Activated B cell treated with CpG ODN at 0.5 μM for 24 hours (primary cell): ENCODE measurements at regions not wholly inside any gene's neighbourhood (a gene's known extent, or its start where the extent isn't known, plus 50 kb on each side); places are given as distances from the start of the nearest gene placed in this dataset.

Source experiments
- ATAC-seq: fragments of 200-7000 bp; cut with Tn5 transposase; one replicate; pipeline ENCODE4 v1.10.0; 2021; ENCODE audit warnings: low read depth, mild to moderate bottlenecking, moderate library complexity
- CTCF ChIA-PET: fragments of 350-600 bp; sonication (Branson Sonifier 250); formaldehyde crosslinking; loops from one replicate; lab custom pipeline; 2021; ENCODE audit warnings: antibody characterized with exemption; lab: Charles Lee
- POLR2A ChIA-PET: fragments of 350-600 bp; sonication (Branson Sonifier 250); formaldehyde crosslinking; loops from one replicate; lab custom pipeline; 2021; ENCODE audit warnings: antibody characterized with exemption; lab: Charles Lee
- DNase-seq: peaks from one replicate; pipeline ENCODE4 v3.0.0; 2022
- H3K27ac Mint-ChIP-seq: one replicate; pipeline ENCODE4 v1.8.0; 2020; ENCODE audit warnings: mixed read lengths
- H3K27me3 Mint-ChIP-seq: one replicate; pipeline ENCODE4 v1.8.0; 2021; ENCODE audit warnings: mixed read lengths
- H3K36me3 Mint-ChIP-seq: one replicate; pipeline ENCODE4 v1.8.0; 2021; ENCODE audit warnings: low read depth, mixed read lengths
- H3K4me1 Mint-ChIP-seq: one replicate; pipeline ENCODE4 v1.8.0; 2021; ENCODE audit warnings: mixed read lengths
- H3K4me3 Mint-ChIP-seq: one replicate; pipeline ENCODE4 v1.8.0; 2020; ENCODE audit warnings: mild to moderate bottlenecking, mixed read lengths
- H3K9me3 Mint-ChIP-seq: one replicate; pipeline ENCODE4 v1.8.0; 2020; ENCODE audit warnings: mixed read lengths
- CTCF ChIP-seq: fragments of 200-600 bp; IDR thresholded peaks from one replicate; pipeline ENCODE4 v1.8.0; 2022; ENCODE audit warnings: antibody characterized with exemption, mild to moderate bottlenecking
- intact Hi-C: fragments of 100-400 bp; cut with micrococcal nuclease; formaldehyde crosslinking; loops from one replicate; pipeline ENCODE4 v1.15.1; 2024

- DNase-seq (no peak), ATAC-seq (no peak)
- no peak for TF ChIP-seq CTCF
- no peaks in the 10 kb centered on the region for H3K36me3 Mint-ChIP-seq
- no peaks in the 10 kb centered on the region for H3K4me1 Mint-ChIP-seq
- ChIA-PET POLR2A (no interaction called here), CTCF (no interaction called here)
- H3K9me3 Mint-ChIP-seq, result peaks cover 14% of the 10 kb centered on the region
- no peaks in the 10 kb centered on the region for H3K27me3 Mint-ChIP-seq
- intact Hi-C loops, result no loop called here
- no peak overlapping the region for H3K27ac Mint-ChIP-seq
- no peak overlapping the region for H3K4me3 Mint-ChIP-seq
Observed at GRCh38 chr3:180538493-180538892, 63.5 kb upstream of the TTC14 start.

DNA sequence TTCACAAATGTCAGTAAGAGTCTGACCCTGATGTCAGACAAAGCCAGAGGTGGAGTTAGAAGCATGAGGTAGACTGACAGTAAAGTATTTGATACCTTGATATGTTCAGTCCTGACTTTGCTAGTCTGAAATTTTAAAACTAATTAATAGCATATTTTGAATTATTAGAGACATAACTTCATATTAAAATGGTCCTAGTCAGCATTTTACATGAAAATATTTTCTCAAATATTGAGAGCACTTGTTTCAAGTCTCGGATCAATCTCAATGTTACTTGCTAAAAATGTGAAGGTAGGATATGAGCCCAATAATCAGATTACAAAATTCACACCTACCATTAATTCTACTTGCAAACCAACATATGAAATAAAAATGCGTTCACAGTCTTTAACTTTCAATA, 58.1 kb upstream of the TTC14 start:
- ATAC-seq (no peak), DNase-seq (no peak)
- Mint-ChIP-seq H3K4me1 (no peaks in the 10 kb centered on the region), H3K27ac (no peak overlapping the region), H3K36me3 (no peaks in the 10 kb centered on the region), H3K4me3 (no peak overlapping the region), H3K9me3 (peaks cover 5% of the 10 kb centered on the region), H3K27me3 (no peaks in the 10 kb centered on the region)
- TF ChIP-seq CTCF, result no peak
- CTCF ChIA-PET, result no interaction called here
- intact Hi-C loops, result no loop called here
- POLR2A ChIA-PET, result no interaction called here

- TF ChIP-seq CTCF, result no peak
- DNase-seq, result no peak
- Mint-ChIP-seq H3K27ac (no peak overlapping the region), H3K27me3 (no peaks in the 10 kb centered on the region), H3K4me3 (no peak overlapping the region), H3K4me1 (no peaks in the 10 kb centered on the region), H3K36me3 (no peaks in the 10 kb centered on the region), H3K9me3 (no peaks in the 10 kb centered on the region)
- POLR2A ChIA-PET, result no interaction called here
- ATAC-seq, result no peak
- intact Hi-C loops, result no loop called here
- CTCF ChIA-PET, result no interaction called here
Observed at GRCh38 chr3:180546863-180547262, 55.1 kb upstream of the TTC14 start.

- no peak overlapping the region for H3K27ac Mint-ChIP-seq
- no peaks in the 10 kb centered on the region for H3K9me3 Mint-ChIP-seq
- no peak for TF ChIP-seq CTCF
- no peak overlapping the region for H3K4me3 Mint-ChIP-seq
- POLR2A ChIA-PET, result no interaction called here
- H3K27me3 Mint-ChIP-seq, result no peaks in the 10 kb centered on the region
- ATAC-seq (no peak), DNase-seq (no peak)
- intact Hi-C loops, result no loop called here
- H3K36me3 Mint-ChIP-seq, result no peaks in the 10 kb centered on the region
- H3K4me1 Mint-ChIP-seq, result no peaks in the 10 kb centered on the region
- CTCF ChIA-PET, result no interaction called here
Observed at GRCh38 chr3:180548050-180548449, 53.9 kb upstream of the TTC14 start.
